K562 (cell line): ENCODE measurements at regions not wholly inside any gene's neighbourhood (a gene's known extent, or its start where the extent isn't known, plus 50 kb on each side); places are given as distances from the start of the nearest gene placed in this dataset.

Experiments used
- EP300 ChIP-seq: IDR thresholded peaks from 2 replicates; pipeline ENCODE4 v1.6.1; 2012; ENCODE audit warnings: low read length, improper control_type of control experiment
- MCM3 ChIP-seq: fragments of 450-650 bp; IDR thresholded peaks from 2 replicates; pipeline ENCODE4 v1.6.1; 2016
- MGA ChIP-seq: fragments of 450-650 bp; IDR thresholded peaks from 2 replicates; pipeline ENCODE4 v1.6.1; 2016; ENCODE audit warnings: mild to moderate bottlenecking, moderate library complexity
- PHTF2 ChIP-seq: fragments of 250-450 bp; sonication (Bioruptor Pico); IDR thresholded peaks from 2 replicates; pipeline ENCODE4 v1.5.0; 2021; ENCODE audit warnings: mild to moderate bottlenecking
- RERE ChIP-seq: sonication (generic); formaldehyde crosslinking; IDR thresholded peaks from 2 replicates; pipeline ENCODE4 v1.8.0; 2023; ENCODE audit warnings: missing genetic modification reagents, mild to moderate bottlenecking, borderline replicate concordance
- ZNF75A ChIP-seq: fragments of 450-650 bp; formaldehyde crosslinking; IDR thresholded peaks from 2 replicates; pipeline ENCODE4 v1.4.0; 2020; ENCODE audit warnings: mild to moderate bottlenecking

- no peak for TF ChIP-seq RERE (CRISPR knock-in tag)
- no peak for TF ChIP-seq ZNF75A (CRISPR knock-in tag)
- no peak for TF ChIP-seq EP300
- no peak for TF ChIP-seq MGA
- no peak for TF ChIP-seq PHTF2 (CRISPR knock-in tag)
- no peak for TF ChIP-seq MCM3
- TF ChIP-seq, all 486 proteins: peak for 0
Observed at GRCh38 chrX:128439159-128439558, 387.0 kb upstream of the ACTRT1 start (continued).
